CD4-positive, alpha-beta T cell treated with Interleukin-15 for 1 hour (primary cell): ENCODE measurements at regions not wholly inside any gene's neighbourhood (a gene's known extent, or its start where the extent isn't known, plus 50 kb on each side); places are given as distances from the start of the nearest gene placed in this dataset.
A peak's percentile ranks its signal among the peaks of the same experiment; 100 is the strongest.

Experiments used
- DNase-seq: peaks from one replicate; pipeline ENCODE4 v3.0.0-alpha.2; 2020

- DNase-seq, result no peak
Measured at GRCh38 chr2:220670511-220670910, 901.6 kb downstream of the EPHA4 start.

DNA sequence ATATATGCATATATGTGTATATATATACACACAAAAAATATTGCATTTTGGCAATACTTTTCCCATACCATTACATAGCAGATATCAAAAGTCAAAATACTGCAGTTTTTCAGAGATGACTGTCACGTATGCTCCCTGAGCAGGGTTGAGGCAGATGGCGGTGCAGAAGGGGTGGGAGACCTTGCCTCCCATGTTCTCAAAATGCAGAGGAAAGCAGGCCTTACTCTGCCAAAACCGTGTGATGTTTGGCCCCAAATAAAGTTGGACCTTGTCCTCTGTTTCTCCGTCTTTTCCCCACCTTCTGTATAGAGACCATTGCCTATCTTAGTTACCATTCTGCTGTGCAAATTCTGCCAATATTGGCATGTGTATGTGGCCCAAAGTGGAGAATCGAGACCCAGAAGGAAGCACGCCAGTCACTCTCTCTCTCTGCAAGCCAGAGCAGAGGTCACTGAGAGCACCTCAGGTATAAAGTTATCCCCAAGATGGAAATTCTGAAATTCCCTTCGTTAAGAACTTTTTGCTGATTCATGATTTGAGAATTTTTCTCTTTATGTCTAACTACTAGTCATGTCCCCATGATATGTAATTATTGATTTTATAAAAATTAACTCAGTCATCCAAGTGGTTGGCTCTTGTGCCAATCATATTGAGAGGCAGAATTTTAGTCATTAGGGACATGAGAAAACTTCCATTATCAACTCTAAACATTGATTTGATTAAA lies 898.8 kb downstream of the EPHA4 start:
- no peak for DNase-seq

GRCh38 chr2:220674033-220674432 lies 898.1 kb downstream of the EPHA4 start:
- DNase-seq, result no peak

DNA sequence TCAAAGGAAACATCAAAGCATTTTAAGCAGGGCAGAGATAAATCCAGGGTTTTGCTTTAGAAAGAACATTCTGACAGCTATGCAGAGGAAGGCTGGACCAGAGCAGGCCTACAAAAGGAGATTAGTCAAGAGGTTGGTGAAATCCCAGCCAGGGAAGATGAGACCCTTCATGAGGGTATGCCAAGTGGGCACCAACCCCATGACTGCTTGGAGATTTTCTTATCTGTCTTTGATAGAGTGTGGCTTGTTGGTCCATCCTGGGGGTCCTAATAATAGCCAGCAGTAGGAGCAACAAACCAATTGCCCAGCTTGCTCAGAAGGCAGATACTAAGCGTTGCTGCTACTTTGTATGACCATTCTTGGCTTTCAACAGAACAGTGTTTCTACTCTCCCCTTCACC lies 895.4 kb downstream of the EPHA4 start:
- DNase-seq, result no peak

GRCh38 chr2:220678943-220679342 lies 893.2 kb downstream of the EPHA4 start:
- DNase-seq, result no peak

- no peak for DNase-seq
Measured at GRCh38 chr2:220682616-220683015, 889.5 kb downstream of the EPHA4 start.

DNA sequence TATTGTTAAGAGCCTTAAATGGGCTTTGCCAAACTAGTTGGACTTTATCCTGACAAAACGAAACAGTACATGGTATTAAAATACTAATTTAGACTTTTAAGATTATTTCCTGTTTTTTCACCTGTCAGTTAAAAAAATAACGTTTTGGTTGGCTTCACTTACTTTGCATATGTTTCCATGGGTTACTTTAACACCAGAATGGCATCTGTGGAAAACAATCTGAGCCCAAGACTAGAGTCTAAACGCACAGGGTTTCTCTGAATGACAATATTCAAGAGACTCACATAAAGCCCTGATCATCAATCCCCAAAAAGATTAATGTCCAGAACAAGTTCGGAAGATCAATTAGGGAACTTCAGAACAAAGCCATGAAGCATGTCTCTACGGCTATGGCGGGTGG lies 888.0 kb downstream of the EPHA4 start:
- no peak for DNase-seq

GRCh38 chr2:220687231-220687843 lies 884.8 kb downstream of the EPHA4 start:
- peak; percentile 38 for DNase-seq

DNA sequence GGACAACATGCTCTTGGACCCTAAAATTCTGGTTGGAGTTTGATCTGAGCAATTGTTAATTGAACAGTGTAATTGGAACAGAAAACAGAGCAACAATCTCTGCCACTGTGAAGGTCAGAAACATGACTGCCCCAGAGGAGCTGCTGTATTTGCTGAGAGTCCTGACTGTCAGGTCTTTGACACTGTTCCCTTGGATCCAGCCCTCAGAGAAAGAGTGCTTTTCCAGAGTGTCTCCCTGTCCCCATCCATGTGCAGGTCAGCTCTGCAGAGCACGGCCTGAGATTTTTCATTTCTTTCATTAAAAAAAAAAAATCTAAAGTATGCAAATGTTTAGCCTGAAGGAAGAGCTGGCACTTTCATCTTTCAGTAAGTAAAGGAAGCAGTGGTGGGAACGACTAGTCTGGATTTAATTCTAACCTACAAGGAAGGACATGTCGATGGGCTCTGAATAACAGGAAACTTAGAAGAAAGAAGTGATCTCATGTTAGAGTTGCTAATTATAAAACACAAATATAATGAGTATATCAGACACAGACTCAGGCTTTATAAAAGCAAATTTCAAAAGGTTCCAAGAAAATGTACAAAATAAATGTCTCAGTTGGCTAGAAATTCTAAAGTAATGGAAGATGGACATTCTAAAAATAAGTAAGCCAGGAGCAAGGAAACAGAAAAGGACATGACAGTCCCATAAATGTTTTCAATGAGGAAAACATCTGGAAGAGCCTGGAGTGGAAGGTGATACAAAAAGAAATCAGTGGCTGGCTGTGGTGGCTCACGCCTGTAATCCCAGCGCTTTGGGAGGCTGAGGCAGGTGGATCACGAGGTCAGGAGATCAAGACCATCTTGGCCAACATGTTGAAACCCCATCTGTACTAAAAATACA lies 876.5 kb downstream of the EPHA4 start:
- no peak for DNase-seq

DNA sequence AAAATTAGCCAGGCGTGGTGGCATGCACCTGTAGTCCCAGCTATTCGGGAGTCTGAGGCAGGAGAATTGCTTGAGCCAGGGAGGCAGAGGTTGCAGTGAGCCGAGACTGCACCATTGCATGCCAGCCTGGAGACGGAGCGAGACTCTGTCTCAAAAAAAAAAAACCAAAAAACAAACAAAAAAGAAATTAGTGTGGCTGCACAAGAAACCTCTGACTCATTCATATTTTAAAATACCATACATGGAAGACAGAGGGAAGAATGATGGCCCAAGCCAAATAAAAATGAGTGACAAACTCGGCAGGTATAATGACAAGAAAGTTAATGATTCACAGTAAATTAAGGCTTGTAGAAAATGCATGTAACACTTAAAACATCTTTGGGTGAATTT lies 875.8 kb downstream of the EPHA4 start:
- DNase-seq, result no peak

DNA sequence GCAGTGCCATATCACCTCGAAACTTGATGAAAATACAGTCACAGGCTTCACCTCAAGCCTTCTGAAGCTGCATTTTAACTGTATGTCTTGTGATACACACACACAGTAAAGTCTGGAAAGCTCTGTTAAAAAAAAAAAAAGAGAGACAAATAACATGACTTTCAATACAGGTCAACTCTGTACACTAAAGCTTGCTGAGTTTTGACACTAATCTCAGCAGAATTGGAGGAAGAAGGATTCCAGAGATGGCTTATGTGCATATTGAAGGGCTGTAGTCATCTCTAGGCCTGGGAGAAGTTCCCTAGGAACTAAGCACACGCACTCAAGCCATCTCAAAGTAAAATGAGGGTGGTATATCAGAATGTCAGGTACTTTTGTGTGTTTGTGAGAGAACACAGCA lies 875.1 kb downstream of the EPHA4 start:
- DNase-seq, result no peak

GRCh38 chr2:220701115-220701514 lies 871.0 kb downstream of the EPHA4 start:
- no peak for DNase-seq

- no peak for DNase-seq
Measured at GRCh38 chr2:220703279-220703678, 868.8 kb downstream of the EPHA4 start.

DNA sequence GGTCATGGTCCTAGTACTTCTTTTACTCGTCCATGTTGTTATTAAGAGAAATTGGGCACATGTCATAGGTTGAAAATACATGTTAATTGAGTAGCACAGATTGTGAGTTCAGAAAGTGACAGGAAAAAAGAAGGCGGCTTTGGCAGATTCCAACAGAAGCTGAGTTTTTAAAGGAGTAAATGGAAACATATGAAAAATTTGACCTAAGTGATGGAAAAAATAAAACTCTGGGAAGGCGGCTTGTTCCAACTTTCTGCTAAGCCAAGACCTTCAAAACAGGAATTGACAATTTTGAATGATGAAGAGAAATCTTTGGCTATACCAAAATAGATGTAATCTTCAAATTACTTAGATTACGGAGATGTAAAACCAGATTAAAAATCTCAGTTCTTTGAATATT lies 868.0 kb downstream of the EPHA4 start:
- no peak for DNase-seq

- DNase-seq, result no peak
Measured at GRCh38 chr2:220704810-220705209, 867.3 kb downstream of the EPHA4 start.

GRCh38 chr2:220705678-220706077 lies 866.4 kb downstream of the EPHA4 start:
- DNase-seq, result no peak

DNA sequence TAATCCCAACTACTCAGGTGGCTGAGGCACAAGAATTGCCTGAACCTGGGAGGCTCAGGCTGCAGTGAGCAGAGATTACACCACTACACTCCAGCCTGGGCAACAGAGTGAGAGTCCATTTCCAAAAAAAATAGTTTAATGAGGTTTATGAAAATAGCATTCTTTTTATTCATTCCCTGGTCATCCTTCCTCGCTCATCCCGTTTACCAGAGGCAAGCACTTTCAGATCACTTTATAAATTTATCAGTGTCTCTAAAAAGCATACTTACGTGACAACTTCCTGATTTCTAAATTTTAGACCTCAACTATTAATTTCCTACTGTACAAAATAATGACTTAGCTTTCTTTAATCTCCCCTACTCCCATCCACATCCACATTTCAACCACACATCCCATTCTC lies 864.8 kb downstream of the EPHA4 start:
- no peak for DNase-seq

- DNase-seq, result no peak
Measured at GRCh38 chr2:220708366-220708765, 863.7 kb downstream of the EPHA4 start.

DNA sequence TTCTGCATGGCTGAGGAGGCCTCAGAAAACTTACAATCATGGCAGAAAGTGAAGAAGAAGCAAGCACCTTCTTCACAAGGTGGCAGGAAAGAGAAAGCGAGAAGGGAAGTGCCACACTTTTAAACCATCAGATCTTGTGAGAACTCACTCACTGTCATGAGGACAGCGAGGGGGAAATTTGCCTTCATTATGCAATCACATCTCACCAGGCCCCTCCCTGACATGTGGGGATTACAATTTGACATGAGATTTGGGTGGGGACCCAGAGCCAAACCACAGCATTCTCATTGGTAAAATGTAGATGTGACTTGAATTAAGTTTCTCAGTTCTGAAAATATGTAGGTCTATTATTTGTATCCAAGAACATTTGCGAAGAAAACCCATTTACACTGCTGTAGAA lies 854.8 kb downstream of the EPHA4 start:
- no peak for DNase-seq

DNA sequence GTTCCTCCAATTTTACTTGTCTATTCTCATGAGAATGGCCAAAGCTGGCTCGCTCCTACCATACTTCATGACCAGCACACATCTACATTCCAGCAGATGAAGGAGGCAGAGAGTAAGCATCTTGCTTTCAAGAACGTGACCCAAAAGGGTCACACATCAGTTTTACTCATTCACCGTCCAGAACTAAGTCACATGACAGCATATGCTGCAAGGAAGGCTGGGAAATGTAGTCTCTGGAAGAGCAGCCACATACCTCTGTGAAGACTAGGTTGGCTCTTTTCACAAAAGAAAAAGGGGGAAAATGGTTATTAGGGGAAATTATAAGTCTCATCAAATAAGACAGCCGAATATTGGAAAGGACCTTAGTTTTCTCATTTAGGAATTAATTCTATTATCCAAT lies 835.3 kb downstream of the EPHA4 start:
- DNase-seq, result no peak

DNA sequence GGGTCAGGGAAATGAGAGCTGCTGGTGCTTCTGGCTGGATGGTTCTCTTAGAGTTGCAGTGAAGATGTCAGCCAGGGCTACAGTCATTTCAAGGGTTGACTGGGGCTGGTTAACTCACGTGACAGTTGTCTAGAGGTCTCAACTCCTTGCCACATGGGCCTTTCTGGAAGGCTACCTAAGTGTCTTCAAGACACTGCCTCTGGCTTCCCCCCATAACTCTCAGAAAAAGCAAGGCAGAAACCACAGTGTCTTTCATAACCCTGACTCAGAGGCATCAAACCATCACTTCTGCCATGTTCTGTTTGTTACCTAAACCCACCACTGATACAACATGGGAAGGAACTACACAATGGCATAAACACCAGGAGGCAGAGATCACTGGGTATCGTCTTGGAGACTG lies 828.9 kb downstream of the EPHA4 start:
- no peak for DNase-seq

- DNase-seq, result no peak
Measured at GRCh38 chr2:220744861-220745260, 827.2 kb downstream of the EPHA4 start.

GRCh38 chr2:220745682-220746081 lies 826.4 kb downstream of the EPHA4 start:
- no peak for DNase-seq

GRCh38 chr2:220747736-220748135 lies 824.4 kb downstream of the EPHA4 start:
- no peak for DNase-seq
